Endothelial cell of umbilical vein (primary cell): ENCODE measurements at regions not wholly inside any gene's neighbourhood (a gene's known extent, or its start where the extent isn't known, plus 50 kb on each side); places are given as distances from the start of the nearest gene placed in this dataset.

Source experiments
- BruUV-seq: library from RNA; stranded (reverse); fragments of 400-500 nt; replicated peaks from 2 replicates; lab custom pipeline; 2021; lab: Mats Ljungman, UMichigan
- CTCF ChIA-PET: fragments of 300-600, 350-600 bp; sonication (Branson Sonifier 250); formaldehyde crosslinking; loops from one replicate; lab custom pipeline; 2021; ENCODE audit warnings: antibody characterized with exemption, inconsistent platforms; lab: Charles Lee
- POLR2A ChIA-PET: fragments of 300-600, 350-600 bp; sonication (Branson Sonifier 250); formaldehyde crosslinking; loops from one replicate; lab custom pipeline; 2021; ENCODE audit warnings: antibody characterized with exemption, inconsistent platforms; lab: Charles Lee
- DNase-seq: peaks from one replicate; pipeline ENCODE4 v3.0.0-alpha.2; 2011; ENCODE audit warnings: low read depth, low spot score
- FAIRE-seq: peaks from 2 replicates; lab custom pipeline; 2011; peaks lifted over from hg19 to GRCh38; lab: Jason Lieb, UNC
- H2AFZ ChIP-seq: 2 replicates; pipeline ENCODE4 v1.6.0; 2012; ENCODE audit warnings: low read depth, low read length, control low read depth, inconsistent platforms
- H3K27ac ChIP-seq: 2 replicates; pipeline ENCODE4 v1.5.1; 2011; ENCODE audit warnings: low read depth, mild to moderate bottlenecking, control low read depth, low read length, moderate library complexity; ENCODE audit not compliant: insufficient read depth
- H3K27me3 ChIP-seq, 2 experiments: 2 replicates each; pipeline versions ENCODE4 v1.6.0 to v1.6.1; 2011; ENCODE audit warnings: low read length in 2 of 2, mixed read lengths in 1 of 2; ENCODE audit not compliant: control insufficient read depth in 2 of 2, insufficient read depth in 2 of 2
- H3K36me3 ChIP-seq, 2 experiments: 2 replicates in 1 of 2; 3 replicates in 1 of 2; pipeline ENCODE4 v1.5.1; 2011; ENCODE audit warnings: low read length in 2 of 2, mild to moderate bottlenecking in 1 of 2, moderate library complexity in 1 of 2; ENCODE audit not compliant: control insufficient read depth in 2 of 2, insufficient read depth in 2 of 2; ENCODE audit errors: extremely low read depth in 1 of 2
- H3K4me1 ChIP-seq: 3 replicates; pipeline ENCODE4 v1.5.1; 2011; ENCODE audit warnings: mild to moderate bottlenecking, low read length; ENCODE audit not compliant: control insufficient read depth, insufficient read depth; ENCODE audit errors: extremely low read depth
- H3K4me2 ChIP-seq: 2 replicates; pipeline ENCODE4 v1.6.1; 2011; ENCODE audit warnings: low read length, control low read depth, mixed read lengths; ENCODE audit not compliant: insufficient read depth
- H3K4me3 ChIP-seq, 3 experiments: fragments of 200-600 bp in 1 of 3; sonication (generic), shearing (Covaris generic) in 1 of 3; replicated peaks in 1 of 3; 2 replicates each; pipeline ENCODE4 v1.5.1; 2011 to 2016; ENCODE audit warnings: control low read depth in 3 of 3, low read length in 3 of 3, mild to moderate bottlenecking in 2 of 3, inconsistent platforms in 1 of 3, low read depth in 1 of 3, moderate library complexity in 1 of 3; ENCODE audit not compliant: insufficient read depth in 1 of 3
- H3K79me2 ChIP-seq: 2 replicates; pipeline ENCODE4 v1.6.0; 2012; ENCODE audit warnings: low read length, inconsistent platforms; ENCODE audit not compliant: control insufficient read depth, insufficient read depth
- H3K9ac ChIP-seq: replicated peaks from 2 replicates; pipeline ENCODE3; 2011; ENCODE audit warnings: low read length, control low read depth; ENCODE audit not compliant: insufficient read depth; ENCODE audit errors: extremely low read depth
- H3K9me1 ChIP-seq: replicated peaks from 3 replicates; pipeline ENCODE4 v1.6.0; 2011; ENCODE audit warnings: mild to moderate bottlenecking, low read length; ENCODE audit not compliant: control insufficient read depth, insufficient read depth; ENCODE audit errors: extremely low read depth
- H3K9me3 ChIP-seq: replicated peaks from 2 replicates; pipeline ENCODE4 v1.5.1; 2012; ENCODE audit warnings: low read length, inconsistent platforms; ENCODE audit not compliant: control insufficient read depth, insufficient read depth
- H4K20me1 ChIP-seq: replicated peaks from 2 replicates; pipeline ENCODE3; 2011; ENCODE audit warnings: mild to moderate bottlenecking, low read length; ENCODE audit not compliant: control insufficient read depth, insufficient read depth; ENCODE audit errors: extremely low read depth
- EZH2 ChIP-seq: IDR thresholded peaks from 2 replicates; pipeline ENCODE4 v1.6.1; 2012; ENCODE audit warnings: borderline replicate concordance, low read depth, mild to moderate bottlenecking, moderate library complexity, low read length, inconsistent platforms; ENCODE audit not compliant: severe bottlenecking
- FOS ChIP-seq: IDR thresholded peaks from 2 replicates; pipeline ENCODE4 v1.6.1; 2011; ENCODE audit warnings: mild to moderate bottlenecking, low read length, moderate library complexity, borderline replicate concordance; ENCODE audit not compliant: insufficient read depth
- GATA2 ChIP-seq: IDR thresholded peaks from 2 replicates; pipeline ENCODE4 v1.7.0; 2011; ENCODE audit warnings: low read depth, mild to moderate bottlenecking, moderate library complexity, mixed read lengths, low read length; ENCODE audit not compliant: insufficient read length, insufficient read depth
- JUN ChIP-seq: IDR thresholded peaks from 2 replicates; pipeline ENCODE4 v1.6.1; 2011; ENCODE audit warnings: borderline replicate concordance, low read depth; ENCODE audit not compliant: insufficient read length, insufficient read depth
- MYC ChIP-seq: IDR thresholded peaks from one replicate; pipeline ENCODE4 v1.6.1; 2011; ENCODE audit warnings: mild to moderate bottlenecking, low read depth, low read length
- POLR2A ChIP-seq: IDR thresholded peaks from 2 replicates; pipeline ENCODE4 v1.6.1; 2012; ENCODE audit warnings: low read depth, mild to moderate bottlenecking, control low read depth, low read length
- POLR2AphosphoS5 ChIP-seq: IDR thresholded peaks from 2 replicates; pipeline ENCODE4 v1.6.1; 2012; ENCODE audit warnings: low read depth, mild to moderate bottlenecking, control low read depth, low read length, moderate library complexity; ENCODE audit not compliant: insufficient read depth
- dilution Hi-C: fragments of 300-500 bp; cut with MboI; formaldehyde crosslinking; loops from one replicate; pipeline ENCODE4 v1.15.0; 2019; ENCODE audit warnings: low sequenced_read_pairs; ENCODE audit not compliant: extremely low pct_ligation_motif_present
- intact Hi-C: fragments of 100-400 bp; cut with micrococcal nuclease; formaldehyde crosslinking; loops from one replicate; pipeline ENCODE4 v1.10.0; 2022
- TF ChIP-seq, protein P1 (sequence below), 2 donors: IDR thresholded peaks; 1 replicate in 1 of 2; 2 replicates in 1 of 2; pipeline ENCODE4 v1.5.1; 2011; ENCODE audit warnings: low read length in 2 of 2, mild to moderate bottlenecking in 2 of 2, moderate library complexity in 2 of 2, control low read depth in 1 of 2, inconsistent platforms in 1 of 2, low read depth in 1 of 2; ENCODE audit not compliant: insufficient read depth in 1 of 2; ENCODE audit errors: extremely low read depth in 1 of 2
- TF ChIP-seq, protein P2 (sequence below): IDR thresholded peaks from 2 replicates; pipeline ENCODE4 v1.6.1; 2011; ENCODE audit not compliant: insufficient read depth, insufficient read length

DNA sequence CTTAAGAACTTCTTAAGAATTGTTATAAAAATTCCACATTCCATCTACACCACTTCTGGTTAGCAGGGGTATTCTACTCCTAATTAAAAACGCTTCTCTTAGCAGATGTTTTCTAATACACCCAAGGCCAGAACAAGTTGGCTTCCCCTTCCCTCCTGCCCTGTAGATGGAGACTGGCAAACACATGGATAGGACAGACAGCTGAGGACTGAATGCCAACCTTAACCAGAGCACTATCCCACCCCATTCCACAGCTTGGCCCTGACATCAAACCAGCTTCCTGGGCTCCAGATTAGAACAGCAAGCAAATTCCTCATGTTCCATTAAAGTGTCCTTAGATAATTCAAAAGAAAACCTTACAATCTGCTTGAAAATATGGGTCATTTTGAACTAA lies 56.6 kb upstream of the IL6 start:
- Histone ChIP-seq H3K27ac (no peak overlapping the region), H3K4me2 (no peak overlapping the region), H2AFZ (no peak overlapping the region), H3K9ac (no peak overlapping the region), H3K79me2 (no peaks in the 10 kb centered on the region), H3K9me3 (no peaks in the 10 kb centered on the region), H3K27me3 (no peaks in the 10 kb centered on the region), H3K36me3 (no peaks in the 10 kb centered on the region), H3K4me3 (no peak overlapping the region), H4K20me1 (no peaks in the 10 kb centered on the region), H3K9me1 (no peaks in the 10 kb centered on the region), H3K4me1 (peaks cover 63% of the 10 kb centered on the region)
- intact Hi-C loops: no loop called here
- no peak for FAIRE-seq
- CTCF ChIA-PET: interaction anchor here (0.9 to 3.6 kb wide), 2 partner anchors 9 to 57 kb away, joined by 6 to 17 read pairs; partner anchors contain the start of gene IL6
- no TSS peak for BruUV-seq
- dilution Hi-C loops: no loop called here
- POLR2A ChIA-PET: no interaction called here
- no peak for DNase-seq
- TF ChIP-seq MYC: no peak
- no peak for TF ChIP-seq POLR2AphosphoS5
- TF ChIP-seq, protein P1, sequence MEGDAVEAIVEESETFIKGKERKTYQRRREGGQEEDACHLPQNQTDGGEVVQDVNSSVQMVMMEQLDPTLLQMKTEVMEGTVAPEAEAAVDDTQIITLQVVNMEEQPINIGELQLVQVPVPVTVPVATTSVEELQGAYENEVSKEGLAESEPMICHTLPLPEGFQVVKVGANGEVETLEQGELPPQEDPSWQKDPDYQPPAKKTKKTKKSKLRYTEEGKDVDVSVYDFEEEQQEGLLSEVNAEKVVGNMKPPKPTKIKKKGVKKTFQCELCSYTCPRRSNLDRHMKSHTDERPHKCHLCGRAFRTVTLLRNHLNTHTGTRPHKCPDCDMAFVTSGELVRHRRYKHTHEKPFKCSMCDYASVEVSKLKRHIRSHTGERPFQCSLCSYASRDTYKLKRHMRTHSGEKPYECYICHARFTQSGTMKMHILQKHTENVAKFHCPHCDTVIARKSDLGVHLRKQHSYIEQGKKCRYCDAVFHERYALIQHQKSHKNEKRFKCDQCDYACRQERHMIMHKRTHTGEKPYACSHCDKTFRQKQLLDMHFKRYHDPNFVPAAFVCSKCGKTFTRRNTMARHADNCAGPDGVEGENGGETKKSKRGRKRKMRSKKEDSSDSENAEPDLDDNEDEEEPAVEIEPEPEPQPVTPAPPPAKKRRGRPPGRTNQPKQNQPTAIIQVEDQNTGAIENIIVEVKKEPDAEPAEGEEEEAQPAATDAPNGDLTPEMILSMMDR (IDR thresholded peaks at IDR 0.05; ENCODE audit: extremely low read depth in 1 of 2, insufficient read depth in 1 of 2, low read depth in 1 of 2, low read length in 2 of 2): no peak
- no peak for TF ChIP-seq JUN
- TF ChIP-seq FOS: no peak
- TF ChIP-seq, protein P2, sequence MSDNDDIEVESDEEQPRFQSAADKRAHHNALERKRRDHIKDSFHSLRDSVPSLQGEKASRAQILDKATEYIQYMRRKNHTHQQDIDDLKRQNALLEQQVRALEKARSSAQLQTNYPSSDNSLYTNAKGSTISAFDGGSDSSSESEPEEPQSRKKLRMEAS: no peak
- no peak for TF ChIP-seq EZH2
- TF ChIP-seq POLR2A: no peak
- TF ChIP-seq GATA2: no peak
